Right atrium auricular region (tissue), 2 donors: ENCODE measurements at regions not wholly inside any gene's neighbourhood (a gene's known extent, or its start where the extent isn't known, plus 50 kb on each side); places are given as distances from the start of the nearest gene placed in this dataset.
A peak's percentile ranks its signal among the peaks of the same experiment; 100 is the strongest.

Experiments used
- DNase-seq: peaks from one replicate; pipeline ENCODE4 v3.0.0-alpha.2; 2019; ENCODE audit warnings: low spot score
- H3K27ac ChIP-seq, 2 donors: fragments of 200-600 bp; sonication (generic); 1 replicate in 1 of 2; 2 replicates in 1 of 2; pipeline ENCODE4 v1.5.1; 2016 to 2019
- H3K27me3 ChIP-seq, 2 donors: fragments of 200-600 bp; sonication (generic); one replicate each; pipeline versions ENCODE4 v1.5.1 to v1.6.0; 2017 to 2019
- H3K36me3 ChIP-seq: fragments of 200-600 bp; sonication (generic); one replicate; pipeline ENCODE4 v1.5.1; 2016
- H3K4me1 ChIP-seq, 2 donors: fragments of 200-600 bp; sonication (generic); one replicate each; pipeline versions ENCODE4 v1.5.1 to v1.6.0; 2017 to 2019
- H3K4me3 ChIP-seq, 2 donors: fragments of 200-600 bp; sonication (generic); 1 replicate in 1 of 2; 2 replicates in 1 of 2; pipeline ENCODE4 v1.5.1; 2017 to 2019; ENCODE audit warnings: mild to moderate bottlenecking in 1 of 2, moderate library complexity in 1 of 2
- H3K9me3 ChIP-seq, 2 donors: fragments of 200-600 bp; sonication (generic); one replicate each; pipeline ENCODE4 v1.5.1; 2019
- TF ChIP-seq, protein P1 (sequence below), 2 donors: fragments of 200-600 bp; sonication (generic); IDR thresholded peaks; one replicate each; pipeline ENCODE4 v1.5.1; 2019; ENCODE audit warnings: antibody characterized with exemption in 2 of 2

DNA sequence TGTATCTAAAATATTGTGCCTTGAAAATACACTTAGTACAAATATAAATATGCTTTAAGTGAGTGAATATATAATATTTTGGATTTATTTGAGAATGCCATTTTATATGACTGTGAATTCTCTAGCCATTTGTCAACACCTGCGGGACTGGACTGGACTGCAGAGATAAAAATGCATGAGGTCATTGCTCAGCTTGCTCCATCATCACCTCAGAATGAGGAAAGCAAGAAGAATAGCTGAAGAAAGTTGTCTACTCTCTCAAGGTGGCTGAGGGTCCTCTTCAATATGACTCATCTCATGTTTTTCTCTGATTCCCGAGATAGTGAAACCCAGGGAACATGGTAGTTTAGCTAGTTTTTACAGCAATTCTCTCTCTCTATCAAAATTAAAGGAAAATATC is 732.5 kb upstream of the AGA start:
- no peaks in the 10 kb centered on the region for H3K36me3 ChIP-seq
- H3K4me1 ChIP-seq, result no peaks in the 10 kb centered on the region
- TF ChIP-seq, protein P1, sequence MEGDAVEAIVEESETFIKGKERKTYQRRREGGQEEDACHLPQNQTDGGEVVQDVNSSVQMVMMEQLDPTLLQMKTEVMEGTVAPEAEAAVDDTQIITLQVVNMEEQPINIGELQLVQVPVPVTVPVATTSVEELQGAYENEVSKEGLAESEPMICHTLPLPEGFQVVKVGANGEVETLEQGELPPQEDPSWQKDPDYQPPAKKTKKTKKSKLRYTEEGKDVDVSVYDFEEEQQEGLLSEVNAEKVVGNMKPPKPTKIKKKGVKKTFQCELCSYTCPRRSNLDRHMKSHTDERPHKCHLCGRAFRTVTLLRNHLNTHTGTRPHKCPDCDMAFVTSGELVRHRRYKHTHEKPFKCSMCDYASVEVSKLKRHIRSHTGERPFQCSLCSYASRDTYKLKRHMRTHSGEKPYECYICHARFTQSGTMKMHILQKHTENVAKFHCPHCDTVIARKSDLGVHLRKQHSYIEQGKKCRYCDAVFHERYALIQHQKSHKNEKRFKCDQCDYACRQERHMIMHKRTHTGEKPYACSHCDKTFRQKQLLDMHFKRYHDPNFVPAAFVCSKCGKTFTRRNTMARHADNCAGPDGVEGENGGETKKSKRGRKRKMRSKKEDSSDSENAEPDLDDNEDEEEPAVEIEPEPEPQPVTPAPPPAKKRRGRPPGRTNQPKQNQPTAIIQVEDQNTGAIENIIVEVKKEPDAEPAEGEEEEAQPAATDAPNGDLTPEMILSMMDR (IDR thresholded peaks at IDR 0.05), result no peak
- no peak for DNase-seq
- H3K9me3 ChIP-seq, result no peaks in the 10 kb centered on the region
- no peaks in the 10 kb centered on the region for H3K27me3 ChIP-seq
- H3K4me3 ChIP-seq, result no peak overlapping the region
- no peak overlapping the region for H3K27ac ChIP-seq

DNA sequence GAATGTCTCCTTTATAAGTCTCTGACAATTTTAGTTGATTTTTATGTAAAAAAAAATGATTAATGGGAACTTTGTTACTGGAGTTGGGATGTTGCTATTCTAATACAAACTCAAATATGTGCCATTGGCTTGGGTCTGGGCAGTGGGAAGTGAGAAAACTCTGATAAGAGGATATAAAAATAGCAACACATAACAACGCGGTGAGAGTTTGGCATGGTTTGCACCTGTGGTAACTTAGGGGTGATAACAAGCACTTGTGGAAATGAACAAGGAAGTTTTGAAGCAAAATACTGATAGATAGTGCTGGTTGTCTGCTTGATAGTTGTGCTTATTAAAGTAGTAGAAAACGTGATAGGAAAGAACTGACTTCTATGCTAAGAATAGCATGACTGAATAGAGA is 743.3 kb upstream of the AGA start:
- no peak for DNase-seq

DNA sequence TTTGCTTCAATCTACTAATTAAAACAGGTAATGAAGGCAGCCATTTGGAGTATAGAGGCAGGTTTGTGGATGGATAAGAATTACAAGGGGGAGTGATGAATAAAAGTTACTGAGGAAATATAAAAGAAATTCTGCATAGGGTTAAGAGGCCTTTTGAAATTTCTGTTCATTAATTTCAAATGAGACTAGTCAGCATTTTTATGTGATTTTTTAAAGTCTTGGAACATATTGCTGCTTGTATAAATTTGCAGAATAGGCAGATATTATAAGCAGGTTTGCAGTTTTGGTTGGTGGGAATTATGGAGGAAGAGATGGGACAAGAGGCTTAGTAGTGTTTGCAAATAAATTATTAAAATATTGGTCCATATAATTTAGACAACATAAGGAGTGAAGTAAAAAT is 750.4 kb upstream of the AGA start:
- TF ChIP-seq, protein P1 (IDR thresholded peaks at IDR 0.05), result no peak
- H3K9me3 ChIP-seq, result no peaks in the 10 kb centered on the region
- no peak overlapping the region for H3K4me3 ChIP-seq
- no peaks in the 10 kb centered on the region for H3K36me3 ChIP-seq
- H3K27ac ChIP-seq, result no peak overlapping the region
- no peaks in the 10 kb centered on the region for H3K4me1 ChIP-seq
- H3K27me3 ChIP-seq, result no peaks in the 10 kb centered on the region
- no peak for DNase-seq

More for the DNA sequence above, 743.3 kb upstream of the AGA start:
- H3K27ac ChIP-seq, result peak overlapping the region; percentile 7 to 69
- H3K27me3 ChIP-seq, result no peaks in the 10 kb centered on the region
- no peaks in the 10 kb centered on the region for H3K36me3 ChIP-seq
- peaks cover 0 to 3% of the 10 kb centered on the region in 2 donors for H3K4me1 ChIP-seq
- H3K4me3 ChIP-seq, result no peak overlapping the region
- TF ChIP-seq, protein P1 (IDR thresholded peaks at IDR 0.05), result no peak
- no peaks in the 10 kb centered on the region for H3K9me3 ChIP-seq

DNA sequence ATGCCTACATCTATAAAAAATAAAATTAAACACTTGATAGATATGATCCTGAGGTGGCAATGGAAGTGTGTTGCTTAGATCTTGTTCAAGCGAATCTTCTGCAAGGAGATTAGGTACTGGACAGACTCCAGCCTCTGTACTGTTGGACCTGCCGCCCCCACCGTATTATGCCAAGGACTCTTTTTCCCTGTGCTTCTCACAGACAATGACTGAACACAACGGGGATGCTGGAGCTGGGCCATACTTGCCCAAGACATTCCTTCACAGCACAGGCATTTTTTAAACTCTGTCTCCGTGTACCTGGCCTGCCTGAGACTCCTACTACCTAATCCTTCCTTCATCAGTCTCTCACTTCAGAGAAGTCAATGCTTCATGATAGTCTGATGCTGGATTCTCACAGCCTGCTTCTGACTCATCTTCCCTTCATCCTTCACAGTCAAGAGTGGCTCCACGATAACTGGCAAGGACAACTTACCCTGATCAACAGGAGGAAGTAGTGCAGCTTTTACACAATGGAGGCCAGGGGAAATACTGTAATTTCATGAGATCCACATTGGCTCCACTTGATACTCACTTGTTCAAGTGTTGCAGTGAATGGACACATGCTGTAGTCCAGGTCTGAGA is 754.6 kb upstream of the AGA start:
- Histone ChIP-seq H3K4me3 (no peak overlapping the region), H3K36me3 (no peaks in the 10 kb centered on the region), H3K4me1 (peaks cover 0 to 7% of the 10 kb centered on the region in 2 donors), H3K27me3 (no peaks in the 10 kb centered on the region), H3K9me3 (no peaks in the 10 kb centered on the region), H3K27ac (no peak overlapping the region)
- TF ChIP-seq, protein P1 (IDR thresholded peaks at IDR 0.05), result no peak
- no peak for DNase-seq

DNA sequence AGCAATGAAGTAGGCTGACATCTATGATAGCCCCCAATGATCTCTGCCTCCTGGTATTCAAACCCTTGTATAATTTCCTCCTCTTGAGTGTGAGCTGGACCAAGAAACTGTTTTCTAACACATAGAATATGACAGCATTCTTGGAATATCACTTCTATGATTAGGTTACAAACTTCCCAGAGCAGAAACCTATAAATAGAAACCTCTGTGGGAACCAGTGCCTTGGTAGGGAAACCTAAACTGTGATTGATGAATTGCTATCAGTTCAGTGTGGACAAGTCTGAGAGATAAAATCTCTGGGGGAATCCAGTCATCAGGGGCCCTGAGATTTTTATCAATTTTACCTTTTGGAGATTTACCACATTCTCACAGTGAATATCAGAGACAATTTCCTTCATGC is 756.5 kb upstream of the AGA start:
- H3K27ac ChIP-seq, result peak overlapping the region in 1 of 2 donors; percentile 43
- H3K4me3 ChIP-seq, result no peak overlapping the region
- no peaks in the 10 kb centered on the region for H3K27me3 ChIP-seq
- DNase-seq, result no peak
- H3K4me1 ChIP-seq, result peaks cover 0 to 7% of the 10 kb centered on the region in 2 donors
- TF ChIP-seq, protein P1 (IDR thresholded peaks at IDR 0.05), result no peak
- no peaks in the 10 kb centered on the region for H3K36me3 ChIP-seq
- H3K9me3 ChIP-seq, result peaks cover 0 to 6% of the 10 kb centered on the region in 2 donors

DNA sequence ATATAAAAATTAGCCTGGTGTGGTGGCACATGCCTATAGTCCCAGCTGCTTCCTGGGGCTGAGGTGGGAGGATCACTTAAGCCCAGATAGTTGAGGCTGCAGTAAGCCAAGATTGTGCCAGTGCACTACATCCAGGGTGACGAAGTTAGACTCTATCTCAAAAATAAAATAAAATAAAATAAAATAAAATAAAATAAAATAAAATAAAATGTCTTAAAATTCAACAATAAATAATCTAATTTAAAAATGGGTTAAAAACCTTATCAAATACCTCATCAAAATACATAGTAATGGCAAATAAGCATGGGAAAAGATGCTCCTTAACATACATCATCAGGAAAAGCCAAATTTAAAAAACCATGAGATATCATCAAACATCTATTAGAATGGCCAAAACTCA is 760.2 kb upstream of the AGA start:
- Histone ChIP-seq H3K27ac (no peak overlapping the region), H3K27me3 (no peaks in the 10 kb centered on the region), H3K9me3 (peaks cover 0 to 14% of the 10 kb centered on the region in 2 donors), H3K36me3 (no peaks in the 10 kb centered on the region), H3K4me3 (no peak overlapping the region), H3K4me1 (peaks cover 0 to 7% of the 10 kb centered on the region in 2 donors)
- TF ChIP-seq, protein P1 (IDR thresholded peaks at IDR 0.05), result no peak
- DNase-seq, result no peak
